HepG2 (cell line): ENCODE measurements at regions not wholly inside any gene's neighbourhood (a gene's known extent, or its start where the extent isn't known, plus 50 kb on each side); places are given as distances from the start of the nearest gene placed in this dataset.
A peak's percentile ranks its signal among the peaks of the same experiment; 100 is the strongest.

Experiments used
- ATF5 ChIP-seq: sonication (generic); formaldehyde crosslinking; IDR thresholded peaks from 2 replicates; pipeline ENCODE4 v1.4.0; 2020; ENCODE audit warnings: mild to moderate bottlenecking, low read depth, missing genetic modification reagents
- DNMT3B ChIP-seq: conservative IDR thresholded peaks from 2 replicates; pipeline ENCODE4 v1.6.1; 2016; ENCODE audit warnings: missing biosample characterization, control low read depth
- KDM1A ChIP-seq: IDR thresholded peaks from 2 replicates; pipeline ENCODE4 v1.6.1; 2016; ENCODE audit warnings: missing compliant biosample characterization
- MAZ ChIP-seq, 2 experiments: sonication (generic) in 1 of 2; formaldehyde crosslinking in 1 of 2; IDR thresholded peaks; 2 replicates each; pipeline versions ENCODE4 v1.5.0 to v1.6.1; 2012 to 2020; ENCODE audit warnings: low read depth in 2 of 2, mild to moderate bottlenecking in 2 of 2, borderline replicate concordance in 1 of 2, improper control_type of control experiment in 1 of 2, low read length in 1 of 2, missing genetic modification reagents in 1 of 2, moderate library complexity in 1 of 2
- MBD4 ChIP-seq: IDR thresholded peaks from 2 replicates; pipeline ENCODE4 v1.6.1; 2012; ENCODE audit warnings: low read length, inconsistent platforms, borderline replicate concordance
- NFATC3 ChIP-seq: sonication (generic); formaldehyde crosslinking; IDR thresholded peaks from 2 replicates; pipeline ENCODE4 v1.5.1; 2020; ENCODE audit warnings: mild to moderate bottlenecking, missing genetic modification reagents
- NFE2L2 ChIP-seq: fragments of 150-350 bp; IDR thresholded peaks from 2 replicates; pipeline ENCODE4 v1.6.1; 2014; ENCODE audit warnings: low read length
- NR3C1 ChIP-seq: sonication (generic); formaldehyde crosslinking; IDR thresholded peaks from 2 replicates; pipeline ENCODE4 v1.4.0; 2020; ENCODE audit warnings: missing genetic modification reagents
- REL ChIP-seq: sonication (generic); formaldehyde crosslinking; conservative IDR thresholded peaks from 2 replicates; pipeline ENCODE4 v1.8.0; 2022; ENCODE audit warnings: mild to moderate bottlenecking, missing genetic modification reagents, moderate library complexity
- SIX4 ChIP-seq: sonication (generic); formaldehyde crosslinking; IDR thresholded peaks from 2 replicates; pipeline ENCODE4 v1.4.0; 2020; ENCODE audit warnings: missing genetic modification reagents
- SOX13 ChIP-seq, 3 experiments: fragments of 450-650 bp in 1 of 3; sonication (generic) in 1 of 3; formaldehyde crosslinking in 1 of 3; IDR thresholded peaks in 2 of 3; conservative IDR thresholded peaks in 1 of 3; 2 replicates each; pipeline versions ENCODE4 v1.5.0 to v1.6.1; 2016 to 2020; ENCODE audit warnings: antibody characterized with exemption in 1 of 3, mild to moderate bottlenecking in 1 of 3, missing compliant biosample characterization in 1 of 3, missing genetic modification reagents in 1 of 3, moderate library complexity in 1 of 3
- SP140L ChIP-seq: sonication (generic); formaldehyde crosslinking; IDR thresholded peaks from 2 replicates; pipeline ENCODE4 v1.4.0; 2020; ENCODE audit warnings: missing genetic modification reagents, borderline replicate concordance
- SPEN ChIP-seq: sonication (generic); formaldehyde crosslinking; IDR thresholded peaks from 2 replicates; pipeline ENCODE4 v1.5.1; 2020; ENCODE audit warnings: low read depth, mild to moderate bottlenecking, missing genetic modification reagents
- SRSF9 ChIP-seq: fragments of 200-400 bp; formaldehyde crosslinking; IDR thresholded peaks from 2 replicates; pipeline ENCODE4 v1.6.1; 2018; ENCODE audit warnings: borderline replicate concordance, mild to moderate bottlenecking, low read depth, low read length; ENCODE audit not compliant: insufficient read depth, poor library complexity, severe bottlenecking
- TOPORS ChIP-seq: sonication (generic); formaldehyde crosslinking; IDR thresholded peaks from 2 replicates; pipeline ENCODE4 v1.8.0; 2023; ENCODE audit warnings: mild to moderate bottlenecking, missing genetic modification reagents
- ZFAT ChIP-seq: sonication (generic); formaldehyde crosslinking; conservative IDR thresholded peaks from 2 replicates; pipeline ENCODE4 v1.8.1; 2023; ENCODE audit warnings: missing genetic modification reagents, inconsistent platforms
- ZFP1 ChIP-seq: IDR thresholded peaks from 2 replicates; pipeline ENCODE4 v1.6.1; 2016
- ZFP36 ChIP-seq: fragments of 150-350 bp; IDR thresholded peaks from 2 replicates; pipeline ENCODE4 v1.6.1; 2018; ENCODE audit warnings: borderline replicate concordance, low read length, low read depth; ENCODE audit not compliant: partially characterized antibody
- ZNF20 ChIP-seq: sonication (generic); formaldehyde crosslinking; IDR thresholded peaks from 2 replicates; pipeline ENCODE4 v1.4.0; 2020; ENCODE audit warnings: mild to moderate bottlenecking, moderate library complexity, missing genetic modification reagents
- ZNF30 ChIP-seq: sonication (generic); formaldehyde crosslinking; IDR thresholded peaks from 2 replicates; pipeline ENCODE4 v1.5.0; 2020; ENCODE audit warnings: mild to moderate bottlenecking, missing genetic modification reagents
- ZNF333 ChIP-seq: sonication (generic); formaldehyde crosslinking; IDR thresholded peaks from 2 replicates; pipeline ENCODE4 v1.4.0; 2020; ENCODE audit warnings: mild to moderate bottlenecking, missing genetic modification reagents, borderline replicate concordance
- ZNF451 ChIP-seq: sonication (generic); formaldehyde crosslinking; IDR thresholded peaks from 2 replicates; pipeline ENCODE4 v1.5.0; 2020; ENCODE audit warnings: mild to moderate bottlenecking, missing genetic modification reagents
- ZNF543 ChIP-seq: sonication (generic); formaldehyde crosslinking; IDR thresholded peaks from 2 replicates; pipeline ENCODE4 v1.4.0; 2020; ENCODE audit warnings: mild to moderate bottlenecking, missing genetic modification reagents
- ZNF562 ChIP-seq: sonication (generic); formaldehyde crosslinking; IDR thresholded peaks from 2 replicates; pipeline ENCODE4 v1.8.0; 2022; ENCODE audit warnings: missing genetic modification reagents, borderline replicate concordance
- ZNF792 ChIP-seq: IDR thresholded peaks from 2 replicates; pipeline ENCODE4 v1.6.1; 2016
- TF ChIP-seq, protein P1 (sequence below): sonication (generic); formaldehyde crosslinking; IDR thresholded peaks from 2 replicates; pipeline ENCODE4 v1.4.0; 2020; ENCODE audit warnings: missing genetic modification reagents; ENCODE audit errors: not compliant biosample characterization
- TF ChIP-seq, protein P2 (sequence below): sonication (generic); formaldehyde crosslinking; IDR thresholded peaks from 2 replicates; pipeline ENCODE4 v1.8.0; 2022; ENCODE audit warnings: missing genetic modification reagents, low read depth, mild to moderate bottlenecking, borderline replicate concordance
- TF ChIP-seq, protein P3 (sequence below): sonication (generic); formaldehyde crosslinking; IDR thresholded peaks from 2 replicates; pipeline ENCODE4 v1.4.0; 2020; ENCODE audit warnings: missing genetic modification reagents

DNA sequence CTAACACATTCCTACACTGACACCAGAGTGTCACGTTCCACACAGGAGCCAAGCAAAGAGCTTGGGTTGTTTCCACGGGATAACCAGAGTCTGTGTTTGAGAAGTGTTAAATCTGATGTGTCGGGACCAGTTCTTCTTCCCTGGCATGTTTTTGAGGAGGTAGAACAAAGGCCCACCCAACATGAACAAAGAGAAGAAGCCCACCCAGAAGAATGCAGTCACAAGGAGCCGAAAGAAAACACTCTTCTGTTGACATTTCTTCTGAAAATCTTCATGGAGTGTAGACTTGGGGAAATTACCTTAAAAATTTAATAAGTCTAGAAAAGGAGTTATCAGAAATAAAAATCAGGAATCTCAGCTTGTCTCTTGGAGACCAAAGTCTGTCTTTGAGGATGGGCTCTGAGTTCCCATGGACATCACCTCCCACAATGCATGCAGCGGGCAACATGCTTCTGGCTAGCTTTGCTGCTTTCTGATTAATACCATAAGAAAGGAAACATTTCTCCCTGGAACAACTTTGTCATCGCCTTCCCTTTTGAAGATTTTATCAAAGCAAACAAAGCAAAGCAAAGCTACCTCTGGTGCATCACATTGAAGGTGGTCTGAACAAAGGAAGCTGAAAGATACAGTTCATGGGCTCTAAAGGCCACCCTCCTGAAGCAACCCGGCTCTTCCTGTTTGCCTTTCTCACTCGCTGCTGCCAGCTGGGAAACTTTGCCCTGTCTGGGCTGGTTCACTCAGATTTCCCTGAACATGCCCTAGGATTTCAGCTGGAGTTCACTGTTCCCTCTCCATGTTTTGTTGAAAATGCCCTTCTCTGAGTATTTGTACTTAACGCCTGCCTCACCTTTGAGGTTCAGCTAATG lies 448.1 kb downstream of the KIF16B start (continued):
- TF ChIP-seq SP140L (CRISPR knock-in tag) (no peak), ZFP1 (CRISPR knock-in tag) (no peak), SRSF9 (no peak), ZNF792 (no peak), ZNF30 (CRISPR knock-in tag) (no peak), ZNF543 (no peak), NR3C1 (CRISPR knock-in tag) (no peak), MAZ (IDR thresholded peaks at IDR 0.05; ENCODE audit: borderline replicate concordance, low read depth, low read length) (no peak), MAZ (CRISPR knock-in tag; IDR thresholded peaks at IDR 0.05; ENCODE audit: low read depth) (no peak), MBD4 (no peak), SPEN (CRISPR knock-in tag) (peak; percentile 36; the same call in 1 of the 2 replicates), ZNF451 (no peak), ZFAT (CRISPR knock-in tag) (no peak), REL (CRISPR knock-in tag) (no peak), ZNF562 (CRISPR knock-in tag) (no peak), SIX4 (CRISPR knock-in tag) (0 out of 2 replicates have a peak, but pooled peaks have one; percentile 25), ZNF20 (CRISPR knock-in tag) (no peak), KDM1A (peak; percentile 58; the same call in 1 of the 2 replicates), ZFP36 (no peak), SOX13 (IDR thresholded peaks at IDR 0.05) (peak; percentile 37), SOX13 (CRISPR knock-in tag; conservative IDR thresholded peaks at IDR 0.05 in 1 of 2, IDR thresholded peaks at IDR 0.05 in 1 of 2) (peak in 1 of 2 experiments; percentile 78; a peak in 2 of 4 replicates), TOPORS (CRISPR knock-in tag) (no peak), NFATC3 (CRISPR knock-in tag) (no peak), ZNF333 (CRISPR knock-in tag) (no peak), DNMT3B (CRISPR knock-in tag) (no peak), ATF5 (CRISPR knock-in tag) (no peak), NFE2L2 (no peak)
- TF ChIP-seq, protein P1, sequence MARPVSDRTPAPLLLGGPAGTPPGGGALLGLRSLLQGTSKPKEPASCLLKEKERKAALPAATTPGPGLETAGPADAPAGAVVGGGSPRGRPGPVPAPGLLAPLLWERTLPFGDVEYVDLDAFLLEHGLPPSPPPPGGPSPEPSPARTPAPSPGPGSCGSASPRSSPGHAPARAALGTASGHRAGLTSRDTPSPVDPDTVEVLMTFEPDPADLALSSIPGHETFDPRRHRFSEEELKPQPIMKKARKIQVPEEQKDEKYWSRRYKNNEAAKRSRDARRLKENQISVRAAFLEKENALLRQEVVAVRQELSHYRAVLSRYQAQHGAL (CRISPR knock-in tag) = no peak
- TF ChIP-seq, protein P2, sequence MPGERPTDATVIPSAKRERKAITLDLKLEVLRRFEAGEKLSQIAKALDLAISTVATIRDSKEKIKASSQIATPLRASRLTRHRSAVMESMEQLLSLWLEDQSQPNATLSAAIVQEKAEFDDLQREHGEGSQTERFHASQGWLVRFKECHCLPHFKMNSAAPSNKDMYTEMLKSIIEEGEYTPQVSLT = no peak
- TF ChIP-seq, protein P3, sequence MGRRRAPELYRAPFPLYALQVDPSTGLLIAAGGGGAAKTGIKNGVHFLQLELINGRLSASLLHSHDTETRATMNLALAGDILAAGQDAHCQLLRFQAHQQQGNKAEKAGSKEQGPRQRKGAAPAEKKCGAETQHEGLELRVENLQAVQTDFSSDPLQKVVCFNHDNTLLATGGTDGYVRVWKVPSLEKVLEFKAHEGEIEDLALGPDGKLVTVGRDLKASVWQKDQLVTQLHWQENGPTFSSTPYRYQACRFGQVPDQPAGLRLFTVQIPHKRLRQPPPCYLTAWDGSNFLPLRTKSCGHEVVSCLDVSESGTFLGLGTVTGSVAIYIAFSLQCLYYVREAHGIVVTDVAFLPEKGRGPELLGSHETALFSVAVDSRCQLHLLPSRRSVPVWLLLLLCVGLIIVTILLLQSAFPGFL = no peak
